ENCODE measurements at regions not wholly inside any gene's neighbourhood (a gene's known extent, or its start where the extent isn't known, plus 50 kb on each side); places are given as distances from the start of the nearest gene placed in this dataset.
A peak's percentile ranks its signal among the peaks of the same experiment; 100 is the strongest.
"Not testable (repeated sequence)": the region's sequence is repeated elsewhere in the genome, so short reads cannot be mapped to it uniquely, and the experiment has no call there.

GRCh38 chr15:30030345-30030744, 52.4 kb upstream of the GOLGA8J start:
- DNase-seq (ENCODE audit: low spot score), result no peak

- DNase-seq (ENCODE audit: low spot score), result no peak
Measured at GRCh38 chr15:30023798-30024295, 58.9 kb upstream of the GOLGA8J start.

DNA sequence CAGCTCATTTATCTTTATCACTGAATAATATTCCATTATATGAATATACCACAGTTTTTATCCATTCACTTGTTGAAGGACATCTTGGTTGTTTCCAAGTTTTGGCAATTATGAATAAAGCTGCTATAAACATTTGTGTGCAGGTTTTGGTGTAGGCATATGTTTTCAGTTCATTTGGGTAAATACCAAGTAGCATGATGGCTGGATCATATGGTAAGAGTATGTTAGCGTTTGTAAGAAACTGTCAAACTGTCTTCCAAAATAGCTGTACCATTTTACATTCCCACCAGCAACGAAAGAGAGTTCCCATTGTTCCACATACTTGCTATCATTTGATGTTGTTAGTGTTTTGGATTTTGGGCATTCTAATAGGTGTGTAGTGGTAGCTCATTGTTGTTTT, 72.0 kb upstream of the GOLGA8J start:
- DNase-seq (ENCODE audit: low spot score), result no peak

GRCh38 chr15:30008156-30008555, 74.6 kb upstream of the GOLGA8J start:
- no peak for DNase-seq (ENCODE audit: low spot score)

- DNase-seq (ENCODE audit: low spot score), result no peak
Measured at GRCh38 chr15:30001602-30002001, 81.2 kb upstream of the GOLGA8J start.

DNA sequence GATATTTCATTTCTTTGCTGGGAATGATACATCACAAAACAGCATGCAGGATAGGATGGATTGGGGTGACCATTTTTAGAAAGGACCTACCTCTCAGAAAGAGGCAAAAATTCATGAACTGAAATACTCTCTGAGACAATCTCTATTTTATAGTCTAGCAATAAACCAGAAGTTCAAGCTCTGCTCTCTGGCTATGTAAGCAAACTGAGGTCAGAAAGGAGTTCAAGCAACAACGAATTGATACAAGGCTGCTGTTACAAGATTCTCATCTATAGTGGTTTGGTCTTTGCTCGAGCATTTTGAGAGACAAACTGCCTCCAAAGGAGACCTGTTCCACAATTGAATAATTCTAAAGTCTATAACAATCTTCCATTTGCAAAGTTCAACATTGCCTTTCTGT, 84.7 kb upstream of the GOLGA8J start:
- no peak for DNase-seq (ENCODE audit: low spot score)

GRCh38 chr15:29997499-29997898, 85.3 kb upstream of the GOLGA8J start:
- no peak for DNase-seq (ENCODE audit: low spot score)

- DNase-seq (ENCODE audit: low spot score), result no peak
Measured at GRCh38 chr15:29994284-29994683, 88.5 kb upstream of the GOLGA8J start.

DNA sequence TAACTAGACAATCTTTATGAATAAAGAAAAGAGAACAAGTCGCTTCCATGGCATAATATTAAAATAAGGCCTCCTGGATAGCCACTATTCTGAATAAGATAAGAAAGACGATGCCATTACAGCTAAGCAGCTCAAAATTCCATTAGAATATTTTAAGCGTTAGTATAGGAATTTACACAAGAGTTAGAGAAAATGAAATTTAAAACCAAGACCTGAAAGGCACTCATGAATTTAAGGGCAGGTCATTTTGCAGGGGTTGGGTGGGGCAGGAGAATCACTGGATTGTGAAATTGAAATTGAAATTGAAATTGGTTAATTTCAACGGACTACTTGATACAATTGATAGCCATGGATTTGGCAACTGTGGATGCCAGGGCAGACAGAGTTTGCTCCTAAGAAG, 91.8 kb upstream of the GOLGA8J start:
- DNase-seq (ENCODE audit: low spot score), result no peak

- DNase-seq (ENCODE audit: low spot score), result no peak
Measured at GRCh38 chr15:29990035-29990434, 92.7 kb upstream of the GOLGA8J start.

GRCh38 chr15:29988701-29989100, 94.1 kb upstream of the GOLGA8J start:
- DNase-seq (ENCODE audit: low spot score), result no peak

- DNase-seq (ENCODE audit: low spot score), result no peak
Measured at GRCh38 chr15:29986946-29987345, 95.8 kb upstream of the GOLGA8J start.

DNA sequence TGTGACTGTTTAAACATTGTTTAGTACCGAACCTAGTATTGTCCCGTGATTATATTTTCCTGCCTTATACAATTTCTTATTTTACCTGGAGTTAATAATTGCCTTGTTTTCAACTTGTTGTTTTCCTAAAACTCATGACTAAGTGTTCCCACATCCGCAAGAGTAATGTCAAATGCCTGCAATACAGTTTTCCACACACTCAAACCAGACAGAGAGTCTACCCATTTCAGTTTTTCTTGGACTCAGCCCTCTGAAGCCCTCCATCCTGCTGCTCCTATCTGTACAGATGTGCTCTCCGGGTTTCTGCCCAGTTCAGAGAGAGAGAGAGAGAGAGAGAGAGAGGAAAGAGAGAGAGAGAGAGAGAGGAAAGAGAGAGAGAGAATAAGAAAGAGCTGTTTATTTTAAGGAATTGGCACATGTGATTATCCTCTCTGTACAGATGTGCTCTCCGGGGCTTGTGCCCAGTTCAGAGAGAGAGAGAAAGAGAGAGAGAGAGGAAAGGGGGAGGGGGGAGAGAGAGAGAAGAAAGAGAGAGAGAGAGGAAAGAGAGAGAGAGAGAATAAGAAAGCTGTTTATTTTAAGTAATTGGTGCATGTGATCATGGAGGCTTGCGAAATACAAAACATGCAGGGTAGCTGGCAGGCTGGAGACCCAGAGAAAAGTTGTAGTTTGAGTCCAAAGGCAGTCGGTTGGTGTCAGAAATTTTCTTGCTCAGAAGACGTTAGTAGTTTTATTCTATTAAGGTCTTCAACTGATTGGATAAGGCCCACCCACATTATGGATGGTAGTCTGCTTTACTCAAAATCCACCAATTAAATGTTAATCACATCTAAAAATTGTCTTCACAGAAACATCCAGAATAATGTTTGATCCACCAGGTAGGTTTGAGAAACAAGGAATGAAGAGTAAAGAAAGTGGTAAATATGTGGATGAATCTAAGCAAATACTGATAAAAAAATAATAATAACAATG, 104.1 kb upstream of the GOLGA8J start:
- DNase-seq (ENCODE audit: low spot score), result no peak

DNA sequence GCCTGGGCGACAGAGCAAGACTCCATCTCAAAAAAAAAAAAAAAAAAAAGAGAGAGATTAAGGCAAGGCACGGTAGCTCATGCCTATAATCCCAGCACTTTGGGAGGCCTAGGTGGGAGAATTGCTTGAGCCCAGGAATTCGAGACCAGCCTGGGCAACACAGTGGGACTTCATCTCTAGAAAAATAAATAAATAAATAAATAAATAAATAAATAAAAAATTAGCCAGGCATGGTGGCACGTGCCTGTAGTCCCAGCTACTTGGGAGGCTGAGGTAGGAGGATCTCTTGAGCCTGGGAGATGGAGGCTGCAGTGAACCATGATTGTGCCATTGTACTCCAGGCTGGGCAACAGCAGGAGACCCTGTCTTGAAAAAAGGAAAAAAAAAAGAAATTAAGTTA, 108.7 kb upstream of the GOLGA8J start:
- DNase-seq (ENCODE audit: low spot score), result not testable (repeated sequence)

DNA sequence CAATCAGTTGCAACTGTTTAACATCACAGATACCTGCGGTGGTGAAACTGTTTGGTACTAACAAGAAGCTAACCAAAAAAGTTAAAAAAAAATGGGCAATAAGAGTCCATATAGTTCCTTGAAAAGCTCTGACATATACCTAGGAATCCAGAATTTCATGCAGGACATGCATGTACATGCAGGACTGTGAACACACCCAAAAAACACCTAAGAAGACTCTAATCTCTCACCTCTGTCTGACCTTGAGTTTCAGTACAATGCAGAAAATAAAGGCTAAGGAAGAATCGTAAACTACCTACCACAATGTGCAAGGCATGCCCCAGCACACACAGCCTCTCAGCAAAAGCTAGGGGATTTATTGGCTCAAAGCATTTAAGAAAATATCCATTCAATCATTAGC, 110.7 kb upstream of the GOLGA8J start:
- DNase-seq (ENCODE audit: low spot score), result no peak

- DNase-seq (ENCODE audit: low spot score), result no peak
Measured at GRCh38 chr15:29970402-29970695, 112.4 kb upstream of the GOLGA8J start.

DNA sequence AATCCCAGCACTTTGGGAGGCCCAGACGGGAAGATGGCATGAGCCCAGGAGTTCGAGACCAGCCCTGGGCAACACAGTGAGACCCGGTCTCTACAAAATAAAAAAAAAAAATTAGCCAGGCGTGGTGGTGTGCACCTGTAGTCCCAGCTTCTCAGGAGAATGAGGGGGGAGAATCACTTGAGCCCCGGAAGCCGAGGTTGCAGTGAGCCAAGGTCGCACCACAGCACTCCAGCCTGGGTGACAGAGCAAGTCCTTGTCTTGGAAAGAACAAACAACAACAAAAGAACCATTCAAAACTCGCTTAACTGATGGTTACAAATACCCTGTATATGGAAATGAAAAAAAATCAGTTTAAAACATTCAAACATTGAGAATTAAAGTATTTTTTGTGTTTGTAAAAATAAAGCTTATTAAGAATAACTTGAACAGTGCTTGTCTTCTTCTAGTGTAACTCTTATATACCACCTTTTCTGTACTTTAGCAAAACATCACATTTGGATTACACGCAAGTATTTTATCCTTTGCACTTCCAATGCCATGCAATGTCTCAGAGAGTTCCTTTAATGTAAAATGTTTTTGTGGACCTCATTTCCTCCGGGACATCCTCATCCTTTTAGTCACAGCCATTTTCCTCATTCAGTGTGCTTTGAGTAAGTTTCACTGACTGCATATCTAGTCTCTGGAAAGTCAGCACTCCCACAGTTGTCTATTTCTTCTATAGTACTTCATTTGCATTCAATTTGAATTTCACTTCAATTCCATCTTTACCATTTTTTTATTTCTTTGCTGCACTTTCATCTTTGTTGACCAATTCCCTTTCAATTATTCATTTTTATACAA, 113.0 kb upstream of the GOLGA8J start:
- DNase-seq (ENCODE audit: low spot score), result no peak

DNA sequence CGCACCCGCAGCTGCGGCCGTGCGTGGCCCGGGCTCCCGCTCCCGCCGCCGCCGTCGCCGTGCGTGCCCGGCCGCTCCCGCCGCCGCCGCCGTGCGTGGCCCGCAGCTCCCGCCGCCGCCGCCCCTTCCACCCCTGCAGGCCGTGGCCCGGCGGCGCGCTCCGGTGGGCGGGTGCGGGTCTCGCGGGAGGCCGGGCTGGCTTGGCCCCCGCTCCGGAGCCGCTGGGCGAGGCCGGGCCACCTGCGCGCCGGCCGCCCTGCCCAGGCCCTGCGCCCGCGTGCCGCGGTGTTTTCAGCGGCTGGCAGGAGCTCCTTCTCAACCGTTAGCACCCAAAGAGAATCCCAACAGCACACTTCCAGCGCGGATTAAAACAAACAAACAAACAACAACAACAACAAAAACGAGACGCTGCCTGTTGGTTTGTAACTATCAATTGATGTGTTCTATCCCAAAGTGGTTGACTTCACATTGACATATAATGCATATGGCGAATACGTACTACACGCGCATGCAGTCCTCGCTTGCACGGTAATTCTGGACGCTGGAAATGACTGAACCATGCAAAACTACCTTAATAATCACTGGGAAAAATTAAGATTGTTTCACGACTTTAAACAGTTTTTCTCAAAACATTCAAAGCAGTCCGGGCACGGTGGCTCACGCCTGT, 113.7 kb upstream of the GOLGA8J start:
- peak; percentile 73 for DNase-seq (ENCODE audit: low spot score)

DNA sequence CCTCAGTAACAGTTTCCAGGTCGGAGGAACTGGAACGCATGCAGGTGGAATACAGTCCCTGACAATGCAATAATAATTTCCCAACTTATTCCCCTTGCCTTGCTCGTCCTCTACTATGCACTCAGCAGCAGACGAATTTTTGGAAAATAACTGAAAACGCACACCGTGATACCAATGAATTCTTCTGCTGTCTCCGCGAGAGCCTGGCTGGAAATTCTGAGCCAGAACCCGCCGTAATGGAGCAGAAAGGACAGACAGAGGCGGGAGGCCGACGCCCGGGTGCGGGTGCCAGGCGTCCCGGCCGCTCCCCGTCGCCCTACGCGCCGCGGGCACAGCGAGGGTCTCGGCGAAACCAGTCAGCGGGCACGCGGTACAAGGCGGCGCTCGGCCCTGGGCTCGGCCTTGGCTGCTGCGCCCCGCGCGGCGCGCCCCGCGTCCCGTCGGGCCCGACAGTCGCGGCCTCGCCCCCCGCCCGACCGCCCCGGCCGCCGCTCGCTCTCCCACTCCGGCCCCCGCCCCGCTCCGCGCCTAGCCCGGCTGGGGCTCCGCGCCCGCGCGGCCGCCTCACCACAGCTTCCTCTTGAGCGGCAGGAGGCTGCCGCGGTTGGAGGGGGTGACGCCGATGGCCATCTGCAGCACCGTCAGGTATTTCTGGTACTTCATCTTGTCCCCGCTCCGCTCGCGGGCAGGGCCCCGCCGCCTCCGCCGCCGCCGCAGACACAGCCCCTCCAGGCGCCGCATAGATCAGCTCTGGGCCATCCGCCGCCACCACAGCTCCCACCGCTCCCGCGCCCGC, 114.5 kb upstream of the GOLGA8J start:
- DNase-seq (ENCODE audit: low spot score), result peak; percentile 71

- peak; percentile 41 for DNase-seq (ENCODE audit: low spot score)
Measured at GRCh38 chr15:29962407-29962806, 120.3 kb upstream of the GOLGA8J start.

- DNase-seq (ENCODE audit: low spot score), result no peak
Measured at GRCh38 chr15:29959384-29960137, 123.2 kb upstream of the GOLGA8J start.

Data from iPS-NIHi11 (cell line).